Activated CD8-positive, alpha-beta memory T cell treated with anti-CD3 and anti-CD28 coated beads, Interleukin-2, amount 10 ng/mL, durations not matched to agents 7 days and 5 days (primary cell): ENCODE measurements at regions not wholly inside any gene's neighbourhood (a gene's known extent, or its start where the extent isn't known, plus 50 kb on each side); places are given as distances from the start of the nearest gene placed in this dataset.

Experiments
- ATAC-seq: fragments of 150-1000 bp; cut with Tn5 transposase; one replicate; pipeline ENCODE4 v1.10.0; 2021; ENCODE audit warnings: moderate library complexity
- CTCF ChIA-PET: fragments of 350-600 bp; sonication (Branson Sonifier 250); formaldehyde crosslinking; loops from one replicate; lab custom pipeline; 2021; ENCODE audit warnings: antibody characterized with exemption; lab: Charles Lee
- DNase-seq: peaks from one replicate; pipeline ENCODE4 v3.0.0-alpha.2; 2020
- H3K27ac Mint-ChIP-seq: one replicate; pipeline ENCODE4 v1.8.0; 2021; ENCODE audit warnings: mild to moderate bottlenecking, mixed read lengths
- H3K27me3 Mint-ChIP-seq: one replicate; pipeline ENCODE4 v1.8.0; 2021; ENCODE audit warnings: mixed read lengths
- H3K36me3 Mint-ChIP-seq: one replicate; pipeline ENCODE4 v1.8.0; 2021; ENCODE audit warnings: mild to moderate bottlenecking, mixed read lengths
- H3K4me1 Mint-ChIP-seq: one replicate; pipeline ENCODE4 v1.8.0; 2021; ENCODE audit warnings: mixed read lengths
- H3K4me3 Mint-ChIP-seq: one replicate; pipeline ENCODE4 v1.8.0; 2021; ENCODE audit warnings: mild to moderate bottlenecking, moderate library complexity, mixed read lengths
- H3K9me3 Mint-ChIP-seq: one replicate; pipeline ENCODE4 v1.8.0; 2022; ENCODE audit warnings: low read depth, mixed read lengths

- H3K9me3 Mint-ChIP-seq = no peaks in the 10 kb centered on the region
- peaks cover 30% of the 10 kb centered on the region for H3K27me3 Mint-ChIP-seq
- H3K4me1 Mint-ChIP-seq = no peaks in the 10 kb centered on the region
- CTCF ChIA-PET = no interaction called here
- no peak overlapping the region for H3K4me3 Mint-ChIP-seq
- H3K36me3 Mint-ChIP-seq = no peaks in the 10 kb centered on the region
- H3K27ac Mint-ChIP-seq = no peak overlapping the region
- ATAC-seq (no peak), DNase-seq (no peak)
Measured at GRCh38 chr18:2302628-2303516, 268.4 kb downstream of the METTL4 start.

DNA sequence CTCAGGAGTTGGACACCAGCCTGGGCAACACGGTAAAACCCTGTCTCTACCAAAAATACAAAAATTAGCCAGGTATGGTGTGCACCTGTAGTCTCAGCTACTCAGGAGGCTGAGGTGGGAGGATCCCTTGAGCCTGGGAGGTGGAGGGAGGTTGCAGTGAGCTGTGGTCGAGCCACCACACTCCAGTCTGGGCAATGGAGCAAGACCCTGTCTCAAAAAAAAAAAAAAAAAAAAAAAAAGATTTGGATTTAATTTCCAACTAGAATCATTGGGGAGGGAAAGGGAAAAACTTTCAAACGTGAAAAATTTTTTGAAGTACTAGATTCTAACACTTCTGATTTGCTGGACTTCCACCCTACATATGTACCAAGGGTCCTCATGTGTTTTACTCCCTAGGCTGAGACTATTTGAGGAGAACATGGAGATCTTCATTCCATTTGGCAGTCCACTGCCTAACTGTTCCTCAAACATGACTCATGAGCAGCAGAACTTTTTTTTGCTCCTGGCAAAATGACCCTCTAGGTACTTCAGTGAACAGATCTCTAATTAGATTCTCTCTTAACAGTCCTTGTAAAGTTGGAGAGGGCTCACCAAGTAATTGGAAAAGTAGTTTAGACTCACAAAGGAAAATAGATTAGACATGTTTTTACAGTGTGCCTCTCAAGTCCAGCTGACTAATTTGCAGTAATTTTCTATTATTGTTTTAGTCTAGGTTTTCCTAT is 267.6 kb downstream of the METTL4 start:
- H3K4me3 Mint-ChIP-seq = no peak overlapping the region
- DNase-seq = no peak
- CTCF ChIA-PET = no interaction called here
- no peak overlapping the region for H3K27ac Mint-ChIP-seq
- ATAC-seq = no peak
- H3K27me3 Mint-ChIP-seq = peaks cover 35% of the 10 kb centered on the region
- H3K9me3 Mint-ChIP-seq = no peaks in the 10 kb centered on the region
- no peaks in the 10 kb centered on the region for H3K4me1 Mint-ChIP-seq
- no peaks in the 10 kb centered on the region for H3K36me3 Mint-ChIP-seq

GRCh38 chr18:2304378-2305175 is 266.7 kb downstream of the METTL4 start:
- CTCF ChIA-PET = no interaction called here
- DNase-seq (no peak), ATAC-seq (no peak)
- Mint-ChIP-seq H3K4me3 (no peak overlapping the region), H3K27me3 (peaks cover 32% of the 10 kb centered on the region), H3K4me1 (no peaks in the 10 kb centered on the region), H3K36me3 (no peaks in the 10 kb centered on the region), H3K9me3 (no peaks in the 10 kb centered on the region), H3K27ac (no peak overlapping the region)

- Mint-ChIP-seq H3K4me1 (no peaks in the 10 kb centered on the region), H3K9me3 (no peaks in the 10 kb centered on the region), H3K4me3 (no peak overlapping the region), H3K36me3 (no peaks in the 10 kb centered on the region), H3K27ac (no peak overlapping the region), H3K27me3 (peaks cover 27% of the 10 kb centered on the region)
- DNase-seq (no peak), ATAC-seq (no peak)
- CTCF ChIA-PET = no interaction called here
Measured at GRCh38 chr18:2306606-2307005, 264.7 kb downstream of the METTL4 start.

- Mint-ChIP-seq H3K27me3 (peaks cover 19% of the 10 kb centered on the region), H3K4me1 (no peaks in the 10 kb centered on the region), H3K4me3 (no peak overlapping the region), H3K36me3 (no peaks in the 10 kb centered on the region), H3K9me3 (no peaks in the 10 kb centered on the region), H3K27ac (no peak overlapping the region)
- DNase-seq = no peak
- no peak for ATAC-seq
- CTCF ChIA-PET = no interaction called here
Measured at GRCh38 chr18:2310886-2311285, 260.4 kb downstream of the METTL4 start.

DNA sequence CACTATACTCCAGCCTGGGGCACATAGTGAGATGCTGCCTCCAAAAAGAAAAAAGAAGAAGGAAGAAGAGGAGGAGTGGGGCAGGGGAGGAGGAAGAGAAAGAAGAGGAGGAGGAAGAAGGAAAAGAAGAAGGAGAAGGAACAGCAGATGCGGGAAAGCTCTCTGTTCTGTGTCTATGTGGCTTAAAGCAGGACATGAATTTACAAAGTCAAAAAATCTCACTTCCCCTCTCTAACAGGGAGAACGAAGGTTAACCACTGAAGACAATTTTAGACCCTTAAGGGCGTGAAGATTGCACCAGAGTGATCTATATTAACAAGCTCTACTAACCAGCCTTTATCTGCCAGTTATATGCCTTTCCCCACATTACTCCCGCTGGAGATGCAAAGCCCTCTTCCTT is 258.9 kb downstream of the METTL4 start:
- ATAC-seq (no peak), DNase-seq (no peak)
- no peaks in the 10 kb centered on the region for H3K36me3 Mint-ChIP-seq
- H3K9me3 Mint-ChIP-seq = no peaks in the 10 kb centered on the region
- no peaks in the 10 kb centered on the region for H3K4me1 Mint-ChIP-seq
- H3K27ac Mint-ChIP-seq = no peak overlapping the region
- H3K4me3 Mint-ChIP-seq = no peak overlapping the region
- CTCF ChIA-PET = no interaction called here
- H3K27me3 Mint-ChIP-seq = peaks cover 17% of the 10 kb centered on the region

- Mint-ChIP-seq H3K27me3 (peaks cover 12% of the 10 kb centered on the region), H3K9me3 (no peaks in the 10 kb centered on the region), H3K27ac (no peak overlapping the region), H3K36me3 (no peaks in the 10 kb centered on the region), H3K4me3 (no peak overlapping the region), H3K4me1 (no peaks in the 10 kb centered on the region)
- CTCF ChIA-PET = no interaction called here
- DNase-seq (no peak), ATAC-seq (no peak)
Measured at GRCh38 chr18:2313332-2313731, 258.0 kb downstream of the METTL4 start.

GRCh38 chr18:2316082-2316750 is 255.1 kb downstream of the METTL4 start:
- CTCF ChIA-PET = no interaction called here
- Mint-ChIP-seq H3K27me3 (peaks cover 10% of the 10 kb centered on the region), H3K9me3 (no peaks in the 10 kb centered on the region), H3K36me3 (no peaks in the 10 kb centered on the region), H3K27ac (no peak overlapping the region), H3K4me1 (no peaks in the 10 kb centered on the region), H3K4me3 (no peak overlapping the region)
- DNase-seq = no peak
- ATAC-seq = no peak

DNA sequence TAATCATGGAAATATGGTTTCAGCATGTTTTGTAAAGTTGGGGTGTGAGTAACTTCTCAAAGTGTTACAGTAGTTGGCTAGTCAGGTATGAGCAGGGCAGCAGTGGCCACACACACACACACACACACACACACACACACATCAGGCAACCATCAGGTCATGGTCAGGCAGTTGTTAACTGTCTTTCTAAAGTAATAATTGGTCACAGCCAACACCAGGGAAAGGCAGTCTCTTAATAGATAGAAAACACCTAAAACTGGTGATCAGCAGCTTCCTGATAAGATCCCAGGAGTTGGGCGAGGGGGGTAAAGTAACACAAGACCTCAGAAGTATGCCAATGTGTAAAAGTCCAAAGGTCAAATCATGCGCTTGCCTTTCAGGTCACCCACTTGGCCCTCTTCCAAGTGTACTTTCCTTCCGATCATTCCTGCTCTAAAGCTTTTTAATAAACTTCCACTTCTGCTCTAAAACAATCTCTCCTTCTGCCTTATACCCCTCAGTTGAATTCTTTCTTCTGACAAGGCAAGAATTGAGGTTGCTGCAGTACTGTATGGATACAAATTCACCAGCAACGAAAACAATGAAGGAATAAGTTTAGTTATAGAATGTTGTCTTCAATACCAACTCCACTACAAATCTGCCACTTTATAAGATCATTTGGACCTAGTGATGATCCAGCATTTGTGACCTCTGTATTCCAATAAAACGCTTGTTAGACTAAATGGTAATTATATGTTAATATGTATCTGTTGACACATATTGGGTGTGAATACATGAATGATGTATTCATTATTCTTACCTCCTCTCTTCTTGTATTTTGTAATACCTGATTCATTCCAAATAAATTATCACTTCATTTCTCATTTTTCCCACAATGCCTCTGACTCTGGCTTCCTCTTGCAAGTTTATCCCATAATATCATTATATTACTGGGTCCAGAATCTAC is 254.3 kb downstream of the METTL4 start:
- ATAC-seq = no peak
- Mint-ChIP-seq H3K4me1 (no peaks in the 10 kb centered on the region), H3K4me3 (no peak overlapping the region), H3K27me3 (peaks cover 10% of the 10 kb centered on the region), H3K9me3 (no peaks in the 10 kb centered on the region), H3K27ac (no peak overlapping the region), H3K36me3 (no peaks in the 10 kb centered on the region)
- no peak for DNase-seq
- CTCF ChIA-PET = no interaction called here

- no peaks in the 10 kb centered on the region for H3K9me3 Mint-ChIP-seq
Measured at GRCh38 chr18:2324459-2324858, 246.8 kb downstream of the METTL4 start.

GRCh38 chr18:2325308-2325849 is 245.9 kb downstream of the METTL4 start:
- Mint-ChIP-seq H3K9me3 (no peaks in the 10 kb centered on the region), H3K27ac (no peak overlapping the region), H3K27me3 (peaks cover 11% of the 10 kb centered on the region), H3K4me3 (no peak overlapping the region), H3K36me3 (no peaks in the 10 kb centered on the region), H3K4me1 (no peaks in the 10 kb centered on the region)
- DNase-seq (no peak), ATAC-seq (no peak)
- CTCF ChIA-PET = no interaction called here

More at GRCh38 chr18:2324459-2324858, 246.8 kb downstream of the METTL4 start:
- Mint-ChIP-seq H3K36me3 (no peaks in the 10 kb centered on the region), H3K4me3 (no peak overlapping the region), H3K4me1 (no peaks in the 10 kb centered on the region), H3K27ac (no peak overlapping the region), H3K27me3 (peaks cover 11% of the 10 kb centered on the region)
- DNase-seq (no peak), ATAC-seq (no peak)
- CTCF ChIA-PET = no interaction called here

DNA sequence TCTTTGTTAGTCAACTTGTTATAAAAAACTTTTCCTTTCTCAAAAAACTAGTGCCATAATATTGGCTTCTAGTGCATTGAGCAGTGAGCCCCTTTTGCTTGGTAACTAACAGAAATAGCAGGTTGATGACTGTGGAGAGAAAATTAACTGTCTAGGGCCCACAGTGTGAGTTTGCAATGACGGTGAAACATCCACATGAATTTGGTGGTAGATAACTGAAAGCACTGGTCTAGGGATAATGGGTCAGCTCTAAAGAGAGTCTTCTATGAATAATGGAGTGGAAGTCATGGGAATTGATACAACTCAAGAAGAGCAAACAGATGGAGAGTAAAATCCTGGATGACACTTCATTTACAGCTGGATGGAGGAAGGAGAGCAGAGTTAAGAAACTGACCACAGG is 245.4 kb downstream of the METTL4 start:
- no peak for ATAC-seq
- no peak overlapping the region for H3K4me3 Mint-ChIP-seq
- no peaks in the 10 kb centered on the region for H3K4me1 Mint-ChIP-seq
- CTCF ChIA-PET = no interaction called here
- no peak for DNase-seq
- H3K9me3 Mint-ChIP-seq = no peaks in the 10 kb centered on the region
- H3K27me3 Mint-ChIP-seq = peaks cover 14% of the 10 kb centered on the region
- no peaks in the 10 kb centered on the region for H3K36me3 Mint-ChIP-seq
- no peak overlapping the region for H3K27ac Mint-ChIP-seq
